Astrocyte (in vitro differentiated cells and primary cell): ENCODE measurements at regions not wholly inside any gene's neighbourhood (a gene's known extent, or its start where the extent isn't known, plus 50 kb on each side); places are given as distances from the start of the nearest gene placed in this dataset.

Experiments
- DNase-seq: peaks from one replicate; pipeline ENCODE4 v3.0.0-alpha.2; 2010; ENCODE audit warnings: low read depth
- FAIRE-seq: peaks from 2 replicates; lab custom pipeline; 2011; peaks lifted over from hg19 to GRCh38; lab: Jason Lieb, UNC
- H2AFZ ChIP-seq: 2 replicates; pipeline ENCODE4 v1.6.0; 2012; ENCODE audit warnings: low read depth, low read length, inconsistent platforms
- H3K27ac ChIP-seq: 2 replicates; pipeline ENCODE4 v1.5.1; 2011; ENCODE audit warnings: low read depth, low read length, inconsistent platforms
- H3K27me3 ChIP-seq: 2 replicates; pipeline ENCODE4 v1.6.0; 2011; ENCODE audit warnings: low read length, inconsistent platforms; ENCODE audit not compliant: insufficient read depth
- H3K36me3 ChIP-seq: 2 replicates; pipeline ENCODE4 v1.5.1; 2011; ENCODE audit warnings: low read length, inconsistent platforms; ENCODE audit not compliant: insufficient read depth
- H3K4me1 ChIP-seq: 2 replicates; pipeline ENCODE4 v1.5.1; 2011; ENCODE audit warnings: low read length, inconsistent platforms; ENCODE audit not compliant: insufficient read depth
- H3K4me2 ChIP-seq: 2 replicates; pipeline ENCODE4 v1.6.0; 2012; ENCODE audit warnings: low read length, inconsistent platforms
- H3K4me3 ChIP-seq: 2 replicates; pipeline ENCODE4 v1.5.1; 2011; ENCODE audit warnings: low read depth, mild to moderate bottlenecking, low read length, inconsistent platforms; ENCODE audit not compliant: insufficient read depth
- H3K79me2 ChIP-seq: 2 replicates; pipeline ENCODE4 v1.6.0; 2012; ENCODE audit warnings: mild to moderate bottlenecking, low read length, inconsistent platforms; ENCODE audit not compliant: insufficient read depth
- H3K9ac ChIP-seq: 2 replicates; pipeline ENCODE4 v1.6.0; 2012; ENCODE audit warnings: mild to moderate bottlenecking, low read length, inconsistent platforms
- H3K9me3 ChIP-seq: 2 replicates; pipeline ENCODE4 v1.5.1; 2012; ENCODE audit warnings: low read depth, mild to moderate bottlenecking, low read length, inconsistent platforms; ENCODE audit not compliant: insufficient read depth
- H4K20me1 ChIP-seq: 2 replicates; pipeline ENCODE4 v1.6.0; 2012; ENCODE audit warnings: low read length, inconsistent platforms; ENCODE audit not compliant: insufficient read depth
- H3K27ac Mint-ChIP-seq: one replicate; pipeline ENCODE4 v1.8.0; 2021; ENCODE audit warnings: mild to moderate bottlenecking, mixed read lengths; ENCODE audit not compliant: unreplicated experiment
- H3K27me3 Mint-ChIP-seq: one replicate; pipeline ENCODE4 v1.8.0; 2021; ENCODE audit warnings: low read depth, mixed read lengths; ENCODE audit not compliant: unreplicated experiment
- H3K36me3 Mint-ChIP-seq: one replicate; pipeline ENCODE4 v1.8.0; 2021; ENCODE audit warnings: low read depth, mixed read lengths; ENCODE audit not compliant: unreplicated experiment
- H3K4me1 Mint-ChIP-seq: one replicate; pipeline ENCODE4 v1.8.0; 2021; ENCODE audit warnings: low read depth, mixed read lengths; ENCODE audit not compliant: unreplicated experiment
- H3K4me3 Mint-ChIP-seq: one replicate; pipeline ENCODE4 v1.8.0; 2021; ENCODE audit warnings: mild to moderate bottlenecking, moderate library complexity, mixed read lengths; ENCODE audit not compliant: unreplicated experiment
- H3K9me3 Mint-ChIP-seq: one replicate; pipeline ENCODE4 v1.8.0; 2021; ENCODE audit warnings: mild to moderate bottlenecking, mixed read lengths; ENCODE audit not compliant: unreplicated experiment
- EZH2 ChIP-seq: IDR thresholded peaks from 2 replicates; pipeline ENCODE4 v1.6.1; 2012; ENCODE audit warnings: mild to moderate bottlenecking, low read length, inconsistent platforms; ENCODE audit not compliant: insufficient read depth
- TF ChIP-seq, protein P1 (sequence below): IDR thresholded peaks from 2 replicates; pipeline ENCODE4 v1.5.1; 2011; ENCODE audit warnings: low read depth, mild to moderate bottlenecking, inconsistent platforms, low read length, moderate library complexity; ENCODE audit not compliant: insufficient read depth

DNA sequence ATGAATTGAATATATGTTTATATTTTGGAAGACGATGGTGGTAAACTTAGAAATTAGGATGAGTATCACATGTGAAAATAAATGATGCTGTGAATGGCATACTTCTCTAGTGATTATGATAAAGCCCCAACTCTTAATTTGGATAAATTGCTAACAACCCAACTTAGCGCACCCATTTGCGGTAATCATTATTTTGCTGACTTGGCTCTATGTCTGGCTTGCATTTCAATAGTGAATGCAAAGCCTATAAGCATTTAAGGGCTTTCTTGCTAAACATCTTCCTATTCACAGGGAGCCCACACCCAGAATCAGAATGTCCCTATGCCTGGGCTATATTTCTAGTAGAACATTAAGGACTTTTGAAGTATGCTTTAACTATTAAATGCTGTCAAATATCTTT is 910.7 kb upstream of the FANCL start:
- TF ChIP-seq, protein P1, sequence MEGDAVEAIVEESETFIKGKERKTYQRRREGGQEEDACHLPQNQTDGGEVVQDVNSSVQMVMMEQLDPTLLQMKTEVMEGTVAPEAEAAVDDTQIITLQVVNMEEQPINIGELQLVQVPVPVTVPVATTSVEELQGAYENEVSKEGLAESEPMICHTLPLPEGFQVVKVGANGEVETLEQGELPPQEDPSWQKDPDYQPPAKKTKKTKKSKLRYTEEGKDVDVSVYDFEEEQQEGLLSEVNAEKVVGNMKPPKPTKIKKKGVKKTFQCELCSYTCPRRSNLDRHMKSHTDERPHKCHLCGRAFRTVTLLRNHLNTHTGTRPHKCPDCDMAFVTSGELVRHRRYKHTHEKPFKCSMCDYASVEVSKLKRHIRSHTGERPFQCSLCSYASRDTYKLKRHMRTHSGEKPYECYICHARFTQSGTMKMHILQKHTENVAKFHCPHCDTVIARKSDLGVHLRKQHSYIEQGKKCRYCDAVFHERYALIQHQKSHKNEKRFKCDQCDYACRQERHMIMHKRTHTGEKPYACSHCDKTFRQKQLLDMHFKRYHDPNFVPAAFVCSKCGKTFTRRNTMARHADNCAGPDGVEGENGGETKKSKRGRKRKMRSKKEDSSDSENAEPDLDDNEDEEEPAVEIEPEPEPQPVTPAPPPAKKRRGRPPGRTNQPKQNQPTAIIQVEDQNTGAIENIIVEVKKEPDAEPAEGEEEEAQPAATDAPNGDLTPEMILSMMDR, result no peak
- TF ChIP-seq EZH2, result no peak

DNA sequence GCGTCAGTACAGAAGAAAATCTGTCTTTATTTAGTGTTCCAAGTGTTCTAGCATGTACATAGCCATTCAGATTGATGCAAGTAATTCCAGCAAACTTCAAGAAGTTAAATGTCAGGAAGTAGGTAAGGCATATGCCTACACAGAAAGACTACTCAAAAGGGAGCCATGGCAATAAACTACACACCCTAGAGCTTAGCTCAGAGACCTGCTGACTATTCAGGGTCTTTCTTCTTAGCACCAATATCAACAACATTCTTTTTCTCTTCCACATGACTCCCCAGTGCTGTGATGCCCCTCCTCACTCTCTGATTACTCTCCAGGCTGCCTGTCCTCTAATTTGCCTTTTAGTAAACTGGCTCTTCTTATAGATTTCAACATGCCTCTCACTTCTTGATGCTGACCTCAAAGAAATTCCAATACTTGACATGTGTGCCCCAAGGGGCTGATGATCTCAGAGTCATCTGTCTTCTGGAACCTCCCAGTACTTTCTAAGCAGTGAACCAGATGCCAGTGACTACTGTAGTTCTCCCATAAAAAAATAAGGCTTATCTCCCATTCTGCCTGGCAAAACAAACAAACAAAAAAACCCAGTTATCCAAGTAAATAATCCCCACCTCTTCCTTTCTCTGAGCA is 909.2 kb upstream of the FANCL start:
- Mint-ChIP-seq H3K9me3 (no peaks in the 10 kb centered on the region), H3K27ac (no peak overlapping the region), H3K4me3 (no peak overlapping the region), H3K4me1 (peaks cover 4% of the 10 kb centered on the region), H3K36me3 (no peaks in the 10 kb centered on the region), H3K27me3 (no peaks in the 10 kb centered on the region)
- Histone ChIP-seq H3K4me1 (no peaks in the 10 kb centered on the region), H3K4me3 (no peak overlapping the region), H3K79me2 (no peaks in the 10 kb centered on the region), H3K36me3 (no peaks in the 10 kb centered on the region), H3K4me2 (no peak overlapping the region), H4K20me1 (no peaks in the 10 kb centered on the region), H3K27me3 (no peaks in the 10 kb centered on the region), H3K27ac (no peak overlapping the region), H2AFZ (no peak overlapping the region), H3K9ac (no peak overlapping the region), H3K9me3 (no peaks in the 10 kb centered on the region)
- FAIRE-seq (no peak), DNase-seq (no peak)
- TF ChIP-seq, protein P1, result no peak

More for the DNA sequence above, 910.7 kb upstream of the FANCL start:
- Histone ChIP-seq H3K27ac (no peak overlapping the region), H3K9me3 (no peaks in the 10 kb centered on the region), H3K4me1 (no peaks in the 10 kb centered on the region), H3K4me3 (no peak overlapping the region), H3K36me3 (no peaks in the 10 kb centered on the region), H3K79me2 (no peaks in the 10 kb centered on the region), H3K4me2 (no peak overlapping the region), H2AFZ (no peak overlapping the region), H3K27me3 (no peaks in the 10 kb centered on the region), H4K20me1 (no peaks in the 10 kb centered on the region), H3K9ac (no peak overlapping the region)
- Mint-ChIP-seq H3K4me1 (peaks cover 4% of the 10 kb centered on the region), H3K27ac (no peak overlapping the region), H3K9me3 (no peaks in the 10 kb centered on the region), H3K27me3 (no peaks in the 10 kb centered on the region), H3K36me3 (no peaks in the 10 kb centered on the region), H3K4me3 (no peak overlapping the region)
- no peak for FAIRE-seq
- DNase-seq, result no peak

DNA sequence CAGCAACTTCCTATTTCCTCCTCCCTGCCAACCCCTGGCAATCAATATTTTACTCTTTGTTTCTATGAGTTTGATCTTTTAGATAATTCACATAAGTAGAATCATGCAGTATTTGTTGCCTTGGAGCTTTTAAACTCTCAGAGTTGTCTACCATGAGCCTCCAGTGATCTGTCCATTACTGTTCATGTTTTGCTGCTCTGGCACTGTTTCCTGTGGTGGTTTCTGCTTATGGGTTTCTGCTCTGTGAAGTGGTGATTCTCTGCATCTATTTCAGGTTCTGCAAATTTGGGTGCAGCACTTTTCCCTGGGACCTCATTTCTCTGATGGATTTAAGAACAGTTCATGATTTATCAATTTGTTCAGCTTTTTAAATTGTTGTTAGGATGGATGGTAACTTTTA is 908.1 kb upstream of the FANCL start:
- Mint-ChIP-seq H3K27me3 (no peaks in the 10 kb centered on the region), H3K4me3 (no peak overlapping the region), H3K27ac (no peak overlapping the region), H3K4me1 (peaks cover 4% of the 10 kb centered on the region), H3K9me3 (no peaks in the 10 kb centered on the region), H3K36me3 (no peaks in the 10 kb centered on the region)
- Histone ChIP-seq H3K27me3 (no peaks in the 10 kb centered on the region), H4K20me1 (no peaks in the 10 kb centered on the region), H3K27ac (no peak overlapping the region), H3K36me3 (no peaks in the 10 kb centered on the region), H3K79me2 (no peaks in the 10 kb centered on the region), H2AFZ (no peak overlapping the region), H3K4me1 (no peaks in the 10 kb centered on the region), H3K4me3 (no peak overlapping the region), H3K4me2 (no peak overlapping the region), H3K9me3 (no peaks in the 10 kb centered on the region), H3K9ac (no peak overlapping the region)
- TF ChIP-seq, protein P1, result no peak
- no peak for TF ChIP-seq EZH2
- no peak for DNase-seq
- no peak for FAIRE-seq
